ENCODE measurements at regions not wholly inside any gene's neighbourhood (a gene's known extent, or its start where the extent isn't known, plus 50 kb on each side); places are given as distances from the start of the nearest gene placed in this dataset.
"Not testable (repeated sequence)": the region's sequence is repeated elsewhere in the genome, so short reads cannot be mapped to it uniquely, and the experiment has no call there.

GRCh38 chr6:14542670-14543366 lies 425.2 kb downstream of the CD83 start:
- no peak for DNase-seq

GRCh38 chr6:14543971-14544585 lies 426.5 kb downstream of the CD83 start:
- DNase-seq, result no peak

- DNase-seq, result no peak
These were observed 427.1 kb downstream of the CD83 start for GRCh38 chr6:14544666-14545065.

GRCh38 chr6:14545496-14545895 lies 427.9 kb downstream of the CD83 start:
- DNase-seq, result no peak

GRCh38 chr6:14546036-14546435 lies 428.5 kb downstream of the CD83 start:
- peak; percentile 79 for DNase-seq

GRCh38 chr6:14547284-14547998 lies 429.9 kb downstream of the CD83 start:
- peak; percentile 37 for DNase-seq

GRCh38 chr6:14549304-14549770 lies 431.8 kb downstream of the CD83 start:
- DNase-seq, result peak; percentile 94

- DNase-seq, result no peak
These were observed 432.3 kb downstream of the CD83 start for GRCh38 chr6:14549871-14550270.

- no peak for DNase-seq
These were observed 432.8 kb downstream of the CD83 start for GRCh38 chr6:14550410-14550809.

GRCh38 chr6:14550822-14551221 lies 433.2 kb downstream of the CD83 start:
- no peak for DNase-seq

GRCh38 chr6:14551601-14552000 lies 434.0 kb downstream of the CD83 start:
- DNase-seq, result not testable (repeated sequence)

- no peak for DNase-seq
These were observed 435.3 kb downstream of the CD83 start for GRCh38 chr6:14552891-14553290.

GRCh38 chr6:14553515-14553914 lies 435.9 kb downstream of the CD83 start:
- DNase-seq, result no peak

- no peak for DNase-seq
These were observed 438.2 kb downstream of the CD83 start for GRCh38 chr6:14555804-14556203.

- no peak for DNase-seq
These were observed 442.4 kb downstream of the CD83 start for GRCh38 chr6:14559746-14560536.

GRCh38 chr6:14561563-14561962 lies 444.0 kb downstream of the CD83 start:
- DNase-seq, result not testable (repeated sequence)

GRCh38 chr6:14567842-14568241 lies 450.3 kb downstream of the CD83 start:
- no peak for DNase-seq

- DNase-seq, result no peak
These were observed 451.8 kb downstream of the CD83 start for GRCh38 chr6:14569394-14569793.

GRCh38 chr6:14569874-14570273 lies 452.3 kb downstream of the CD83 start:
- not testable (repeated sequence) for DNase-seq

GRCh38 chr6:14571001-14571400 lies 453.4 kb downstream of the CD83 start:
- DNase-seq, result no peak

GRCh38 chr6:14571746-14572145 lies 454.2 kb downstream of the CD83 start:
- DNase-seq, result no peak

- peak; percentile 50 for DNase-seq
These were observed 455.7 kb downstream of the CD83 start for GRCh38 chr6:14573267-14573666.

GRCh38 chr6:14573703-14574290 lies 456.2 kb downstream of the CD83 start:
- DNase-seq, result no peak
